ENCODE measurements at regions not wholly inside any gene's neighbourhood (a gene's known extent, or its start where the extent isn't known, plus 50 kb on each side); places are given as distances from the start of the nearest gene placed in this dataset.

DNA sequence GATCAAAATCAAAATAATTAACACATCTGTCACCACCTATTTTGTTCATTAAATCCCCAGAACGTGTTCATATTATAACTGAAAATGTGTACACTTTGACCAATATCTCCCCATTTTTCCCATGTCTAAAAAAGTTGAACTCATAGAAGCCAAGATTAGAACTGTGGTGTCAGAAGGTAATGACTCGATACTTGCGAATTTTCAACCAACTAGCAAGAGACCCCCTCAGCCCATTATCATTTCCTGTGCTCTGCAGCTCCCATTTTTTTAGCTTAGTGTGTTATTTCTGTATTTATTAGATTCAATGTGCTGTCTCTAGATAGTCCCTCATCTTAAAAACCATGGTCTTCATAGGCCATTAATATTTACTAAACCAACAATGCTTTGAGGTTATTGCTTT, 248.7 kb upstream of the PIK3C3 start:
- no peak for TF ChIP-seq CTCF (IDR thresholded peaks at IDR 0.05; ENCODE audit: low read depth, low read length, missing input control)
- TF ChIP-seq, protein P1, sequence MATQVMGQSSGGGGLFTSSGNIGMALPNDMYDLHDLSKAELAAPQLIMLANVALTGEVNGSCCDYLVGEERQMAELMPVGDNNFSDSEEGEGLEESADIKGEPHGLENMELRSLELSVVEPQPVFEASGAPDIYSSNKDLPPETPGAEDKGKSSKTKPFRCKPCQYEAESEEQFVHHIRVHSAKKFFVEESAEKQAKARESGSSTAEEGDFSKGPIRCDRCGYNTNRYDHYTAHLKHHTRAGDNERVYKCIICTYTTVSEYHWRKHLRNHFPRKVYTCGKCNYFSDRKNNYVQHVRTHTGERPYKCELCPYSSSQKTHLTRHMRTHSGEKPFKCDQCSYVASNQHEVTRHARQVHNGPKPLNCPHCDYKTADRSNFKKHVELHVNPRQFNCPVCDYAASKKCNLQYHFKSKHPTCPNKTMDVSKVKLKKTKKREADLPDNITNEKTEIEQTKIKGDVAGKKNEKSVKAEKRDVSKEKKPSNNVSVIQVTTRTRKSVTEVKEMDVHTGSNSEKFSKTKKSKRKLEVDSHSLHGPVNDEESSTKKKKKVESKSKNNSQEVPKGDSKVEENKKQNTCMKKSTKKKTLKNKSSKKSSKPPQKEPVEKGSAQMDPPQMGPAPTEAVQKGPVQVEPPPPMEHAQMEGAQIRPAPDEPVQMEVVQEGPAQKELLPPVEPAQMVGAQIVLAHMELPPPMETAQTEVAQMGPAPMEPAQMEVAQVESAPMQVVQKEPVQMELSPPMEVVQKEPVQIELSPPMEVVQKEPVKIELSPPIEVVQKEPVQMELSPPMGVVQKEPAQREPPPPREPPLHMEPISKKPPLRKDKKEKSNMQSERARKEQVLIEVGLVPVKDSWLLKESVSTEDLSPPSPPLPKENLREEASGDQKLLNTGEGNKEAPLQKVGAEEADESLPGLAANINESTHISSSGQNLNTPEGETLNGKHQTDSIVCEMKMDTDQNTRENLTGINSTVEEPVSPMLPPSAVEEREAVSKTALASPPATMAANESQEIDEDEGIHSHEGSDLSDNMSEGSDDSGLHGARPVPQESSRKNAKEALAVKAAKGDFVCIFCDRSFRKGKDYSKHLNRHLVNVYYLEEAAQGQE (IDR thresholded peaks at IDR 0.05) = no peak
- no peak for TF ChIP-seq GABPA (IDR thresholded peaks at IDR 0.05 in 1 of 2, conservative IDR thresholded peaks at IDR 0.05 in 1 of 2)
- TF ChIP-seq RXRA (IDR thresholded peaks at IDR 0.05) = no peak
- TF ChIP-seq JUND (IDR thresholded peaks at IDR 0.05) = no peak
- no peak for TF ChIP-seq TAF1 (conservative IDR thresholded peaks at IDR 0.05)
- TF ChIP-seq, protein P2, sequence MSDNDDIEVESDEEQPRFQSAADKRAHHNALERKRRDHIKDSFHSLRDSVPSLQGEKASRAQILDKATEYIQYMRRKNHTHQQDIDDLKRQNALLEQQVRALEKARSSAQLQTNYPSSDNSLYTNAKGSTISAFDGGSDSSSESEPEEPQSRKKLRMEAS (IDR thresholded peaks at IDR 0.05) = no peak
- TF ChIP-seq YY1 (IDR thresholded peaks at IDR 0.05) = no peak

All from liver (tissue), 3 donors.